GM12878 (cell line): ENCODE measurements at regions not wholly inside any gene's neighbourhood (a gene's known extent, or its start where the extent isn't known, plus 50 kb on each side); places are given as distances from the start of the nearest gene placed in this dataset.

Experiments used
- ATAC-seq: fragments of 200-7000 bp; cut with Tn5 transposase; 3 replicates; pipeline ENCODE4 v1.9.1; 2020; ENCODE audit warnings: mild to moderate bottlenecking, moderate library complexity
- BruUV-seq: library from RNA; stranded (reverse); fragments of 400-500 nt; replicated peaks from 2 replicates; lab custom pipeline; 2021; lab: Mats Ljungman, UMichigan
- CTCF ChIA-PET: fragments of 300-600 bp; sonication (Branson Sonifier 250); formaldehyde crosslinking; extraction: SDS; loops from one replicate; lab custom pipeline; 2021; ENCODE audit warnings: inconsistent platforms; lab: Yijun Ruan, JAX
- POLR2A ChIA-PET: fragments of 350-600 bp; formaldehyde crosslinking; extraction: SDS; loops from one replicate; lab custom pipeline; 2021; ENCODE audit warnings: inconsistent platforms; lab: Charles Lee
- RAD21 ChIA-PET: fragments of 300-600 bp; sonication (Branson Sonifier 250); formaldehyde crosslinking; loops from one replicate; lab custom pipeline; 2023; ENCODE audit warnings: antibody characterized with exemption; ENCODE audit not compliant: unreplicated experiment; lab: Charles Lee
- SMC1A ChIA-PET: fragments of 300-600 bp; sonication (Branson Sonifier 250); formaldehyde crosslinking; loops from one replicate; lab custom pipeline; 2023; ENCODE audit not compliant: unreplicated experiment, uncharacterized antibody; lab: Charles Lee
- DNase-seq: peaks from one replicate; pipeline ENCODE4 v3.0.0-alpha.2; 2011; ENCODE audit warnings: low read depth, low spot score
- FAIRE-seq: peaks from 3 replicates; lab custom pipeline; 2011; peaks lifted over from hg19 to GRCh38; lab: Jason Lieb, UNC
- H2AFZ ChIP-seq: 2 replicates; pipeline ENCODE4 v1.6.0; 2011; ENCODE audit warnings: low read depth, low read length, control low read depth; ENCODE audit not compliant: control insufficient read depth
- H3K27ac ChIP-seq: 2 replicates; pipeline ENCODE4 v1.5.1; 2011; ENCODE audit warnings: control low read depth; ENCODE audit not compliant: control insufficient read depth, insufficient read depth
- H3K27me3 ChIP-seq, 2 experiments: replicated peaks in 1 of 2; 2 replicates each; pipeline versions ENCODE4 v1.6.0 to v1.6.1; 2011; ENCODE audit warnings: low read length in 1 of 2; ENCODE audit not compliant: control insufficient read depth in 2 of 2, insufficient read depth in 2 of 2
- H3K36me3 ChIP-seq, 2 experiments: 2 replicates each; pipeline ENCODE4 v1.5.1; 2011; ENCODE audit warnings: low read length in 1 of 2; ENCODE audit not compliant: control insufficient read depth in 2 of 2, insufficient read depth in 2 of 2
- H3K4me1 ChIP-seq: 2 replicates; pipeline ENCODE4 v1.6.1; 2011; ENCODE audit warnings: mild to moderate bottlenecking, low read length, moderate library complexity, mixed read lengths; ENCODE audit not compliant: control insufficient read depth, insufficient read depth
- H3K4me2 ChIP-seq: 2 replicates; pipeline ENCODE4 v1.6.0; 2011; ENCODE audit warnings: control low read depth; ENCODE audit not compliant: control insufficient read depth, insufficient read depth
- H3K4me3 ChIP-seq: fragments of 200-600 bp; sonication (generic); 2 replicates; pipeline ENCODE4 v1.5.1; 2016
- H3K79me2 ChIP-seq: 2 replicates; pipeline ENCODE4 v1.6.0; 2011; ENCODE audit warnings: low read length; ENCODE audit not compliant: control insufficient read depth, insufficient read depth
- H3K9ac ChIP-seq: 2 replicates; pipeline ENCODE4 v1.8.0; 2011; ENCODE audit warnings: low read length, control low read depth, mixed read lengths; ENCODE audit not compliant: control insufficient read depth, insufficient read depth
- H3K9me3 ChIP-seq: replicated peaks from 3 replicates; pipeline ENCODE4 v1.5.1; 2011; ENCODE audit warnings: mild to moderate bottlenecking, low read length; ENCODE audit not compliant: control insufficient read depth, insufficient read depth
- H4K20me1 ChIP-seq: 2 replicates; pipeline ENCODE4 v1.6.0; 2011; ENCODE audit not compliant: control insufficient read depth, insufficient read depth
- ETV6 ChIP-seq, 2 experiments: fragments of 450-650 bp in 1 of 2; IDR thresholded peaks in 1 of 2; conservative IDR thresholded peaks in 1 of 2; 2 replicates each; pipeline ENCODE4 v1.6.1; 2014; ENCODE audit warnings: antibody characterized with exemption in 1 of 2, borderline replicate concordance in 1 of 2, low read depth in 1 of 2, mild to moderate bottlenecking in 1 of 2, moderate library complexity in 1 of 2
- NFXL1 ChIP-seq: fragments of 450-650 bp; IDR thresholded peaks from 2 replicates; pipeline ENCODE4 v1.6.1; 2017; ENCODE audit warnings: antibody characterized with exemption, mild to moderate bottlenecking, borderline replicate concordance
- PKNOX1 ChIP-seq: fragments of 450-650 bp; IDR thresholded peaks from 2 replicates; pipeline ENCODE4 v1.6.1; 2016; ENCODE audit warnings: mild to moderate bottlenecking
- POLR2AphosphoS2 ChIP-seq: IDR thresholded peaks from 2 replicates; pipeline ENCODE4 v1.6.1; 2011; ENCODE audit warnings: low read depth, mild to moderate bottlenecking, low read length, improper control_type of control experiment, moderate library complexity
- WGBS: methylation state at CpG from one replicate; pipeline ENCODE4 v1.1.6; 2016; ENCODE audit warnings: low lambda C conversion rate; ENCODE audit not compliant: insufficient replicate concordance, insufficient coverage; ENCODE audit errors: missing lambda C conversion rate; 5-methylcytosine and 5-hydroxymethylcytosine counted together
- in situ Hi-C: fragments of 300-500 bp; cut with MboI; formaldehyde crosslinking; loops from 9 replicates; pipeline ENCODE4 v1.14.3; 2018; ENCODE audit warnings: mixed read lengths
- intact Hi-C: fragments of 100-400 bp; cut with micrococcal nuclease; formaldehyde crosslinking; loops from one replicate; pipeline ENCODE4 v1.14.2; 2022; ENCODE audit not compliant: unreplicated experiment

GRCh38 chr20:53764415-53764800 is 170.8 kb upstream of the ZNF217 start:
- RAD21 ChIA-PET, result interaction anchor here (0.9 to 1.8 kb wide), 2 partner anchors 13 to 64 kb away, joined by 3 to 4 read pairs; no protein-coding TSS in a partner anchor
- Histone ChIP-seq H3K4me2 (no peak overlapping the region), H3K9me3 (no peaks in the 10 kb centered on the region), H4K20me1 (no peaks in the 10 kb centered on the region), H3K4me3 (no peak overlapping the region), H3K9ac (no peak overlapping the region), H2AFZ (no peak overlapping the region), H3K4me1 (peaks cover 7% of the 10 kb centered on the region; the same call in 1 of the 2 replicates), H3K27ac (no peak overlapping the region), H3K27me3 (no peaks in the 10 kb centered on the region), H3K79me2 (no peaks in the 10 kb centered on the region), H3K36me3 (no peaks in the 10 kb centered on the region)
- WGBS, result 82% methylated on average over 2 of the region's 2 CpGs
- in situ Hi-C loops (no loop called here), intact Hi-C loops (no loop called here)
- SMC1A ChIA-PET, result interaction anchor here (0.7 to 1.6 kb wide), 8 partner anchors 10 to 135 kb away, joined by 3 to 4 read pairs (median 4); no protein-coding TSS in a partner anchor
- BruUV-seq, result no TSS peak
- POLR2A ChIA-PET, result interaction anchor here (1.0 kb wide), 1 partner anchor 10 kb away, joined by 4 read pairs; no protein-coding TSS in a partner anchor
- ATAC-seq (no peak), DNase-seq (no peak), FAIRE-seq (no peak)
- no peak for TF ChIP-seq PKNOX1
- peak; percentile 89; the same call in 1 of the 2 replicates for TF ChIP-seq NFXL1
- TF ChIP-seq POLR2AphosphoS2, result no peak
- 0 out of 4 replicates have a peak, but pooled peaks of 1 of the 2 experiments have one; percentile 79 for TF ChIP-seq ETV6 (conservative IDR thresholded peaks at IDR 0.05 in 1 of 2, IDR thresholded peaks at IDR 0.05 in 1 of 2; ENCODE audit: borderline replicate concordance in 1 of 2, low read depth in 1 of 2)
- CTCF ChIA-PET, result interaction anchor here (1.0 kb wide), 1 partner anchor 9 kb away, joined by 4 read pairs; no protein-coding TSS in a partner anchor
